ENCODE measurements at regions not wholly inside any gene's neighbourhood (a gene's known extent, or its start where the extent isn't known, plus 50 kb on each side); places are given as distances from the start of the nearest gene placed in this dataset.

DNA sequence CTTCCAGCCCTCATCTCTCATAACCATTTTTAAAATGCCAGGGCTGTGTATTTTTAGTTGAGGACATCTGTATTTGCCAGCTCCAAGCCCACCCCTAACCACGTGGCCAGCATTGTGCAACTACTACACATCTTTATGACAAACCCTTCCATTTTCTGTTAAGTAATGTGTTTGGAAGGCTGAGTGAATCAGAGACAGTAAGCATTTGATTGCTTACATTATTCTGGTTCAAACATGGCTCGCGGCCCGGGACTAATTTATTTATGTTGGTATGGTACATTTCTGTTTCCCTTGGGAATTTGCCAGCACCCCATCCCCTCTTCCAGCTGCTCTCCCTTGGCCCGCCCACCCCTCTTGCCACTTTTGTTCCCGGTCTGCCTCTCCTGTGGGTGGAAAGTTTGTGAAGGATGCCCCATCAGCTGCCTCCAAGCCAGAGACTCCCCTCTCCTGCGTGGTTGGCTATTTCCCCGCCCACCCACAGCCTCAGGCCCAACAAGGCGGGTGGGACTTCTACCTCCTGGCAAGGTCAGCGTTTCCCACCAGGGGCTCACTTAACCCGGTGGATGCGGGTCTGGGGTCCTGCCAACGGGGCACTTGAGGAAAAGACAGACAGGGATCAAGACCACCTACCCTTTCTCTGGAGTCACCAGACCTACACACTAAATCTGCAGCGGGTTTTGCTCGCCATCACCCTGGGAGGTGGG lies 162.2 kb downstream of the HSD17B3 start:
- TF ChIP-seq, protein P1, sequence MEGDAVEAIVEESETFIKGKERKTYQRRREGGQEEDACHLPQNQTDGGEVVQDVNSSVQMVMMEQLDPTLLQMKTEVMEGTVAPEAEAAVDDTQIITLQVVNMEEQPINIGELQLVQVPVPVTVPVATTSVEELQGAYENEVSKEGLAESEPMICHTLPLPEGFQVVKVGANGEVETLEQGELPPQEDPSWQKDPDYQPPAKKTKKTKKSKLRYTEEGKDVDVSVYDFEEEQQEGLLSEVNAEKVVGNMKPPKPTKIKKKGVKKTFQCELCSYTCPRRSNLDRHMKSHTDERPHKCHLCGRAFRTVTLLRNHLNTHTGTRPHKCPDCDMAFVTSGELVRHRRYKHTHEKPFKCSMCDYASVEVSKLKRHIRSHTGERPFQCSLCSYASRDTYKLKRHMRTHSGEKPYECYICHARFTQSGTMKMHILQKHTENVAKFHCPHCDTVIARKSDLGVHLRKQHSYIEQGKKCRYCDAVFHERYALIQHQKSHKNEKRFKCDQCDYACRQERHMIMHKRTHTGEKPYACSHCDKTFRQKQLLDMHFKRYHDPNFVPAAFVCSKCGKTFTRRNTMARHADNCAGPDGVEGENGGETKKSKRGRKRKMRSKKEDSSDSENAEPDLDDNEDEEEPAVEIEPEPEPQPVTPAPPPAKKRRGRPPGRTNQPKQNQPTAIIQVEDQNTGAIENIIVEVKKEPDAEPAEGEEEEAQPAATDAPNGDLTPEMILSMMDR (conservative IDR thresholded peaks at IDR 0.05 in 1 of 2, IDR thresholded peaks at IDR 0.05 in 1 of 2; ENCODE audit: low read depth in 1 of 2, low read length in 2 of 2) = no peak
- TF ChIP-seq EZH2 (IDR thresholded peaks at IDR 0.05; ENCODE audit: low read length, missing control alignments) = no peak
